ENCODE measurements at regions not wholly inside any gene's neighbourhood (a gene's known extent, or its start where the extent isn't known, plus 50 kb on each side); places are given as distances from the start of the nearest gene placed in this dataset.

DNA sequence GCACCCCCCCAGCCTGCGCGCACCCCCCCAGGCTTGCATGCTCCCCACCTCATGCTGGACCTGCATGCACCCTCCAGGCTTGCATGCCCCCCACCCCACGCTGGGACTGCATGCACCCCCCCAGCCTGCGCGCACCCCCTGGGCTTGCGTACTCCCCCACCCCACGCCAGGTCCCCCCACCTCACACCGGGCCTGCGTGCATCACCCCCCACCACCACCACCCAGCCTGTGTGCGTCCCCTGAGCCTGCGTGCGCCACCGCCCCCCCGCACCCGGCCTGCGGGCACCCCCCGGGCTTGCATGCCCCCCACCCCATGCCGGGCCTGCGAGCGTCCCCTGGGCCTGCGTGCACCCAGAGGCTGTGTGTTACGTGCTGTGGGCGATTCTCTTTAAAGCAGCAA lies 61.0 kb upstream of the SLCO4A1 start:
- H3K9me3 ChIP-seq (ENCODE audit: control insufficient read depth, insufficient read depth, low read length), result no peaks in the 10 kb centered on the region
- no peak for DNase-seq (ENCODE audit: low read depth, low spot score)
- no peak overlapping the region for H3K4me3 ChIP-seq (ENCODE audit: low read length)
- H3K27me3 ChIP-seq (ENCODE audit: control insufficient read depth, insufficient read depth, low read length), result no peaks in the 10 kb centered on the region
- H3K36me3 ChIP-seq (ENCODE audit: control insufficient read depth, insufficient read depth, low read length), result no peaks in the 10 kb centered on the region
- no CpG with 5 or more reads among the region's 23 CpGs for WGBS (ENCODE audit: insufficient coverage, insufficient read length)
- peaks cover 9% of the 10 kb centered on the region; the same call in 1 of the 2 replicates for H3K4me1 ChIP-seq (ENCODE audit: control insufficient read depth, insufficient read depth, low read length)
- no peak overlapping the region for H3K27ac ChIP-seq (ENCODE audit: low read length)

DNA sequence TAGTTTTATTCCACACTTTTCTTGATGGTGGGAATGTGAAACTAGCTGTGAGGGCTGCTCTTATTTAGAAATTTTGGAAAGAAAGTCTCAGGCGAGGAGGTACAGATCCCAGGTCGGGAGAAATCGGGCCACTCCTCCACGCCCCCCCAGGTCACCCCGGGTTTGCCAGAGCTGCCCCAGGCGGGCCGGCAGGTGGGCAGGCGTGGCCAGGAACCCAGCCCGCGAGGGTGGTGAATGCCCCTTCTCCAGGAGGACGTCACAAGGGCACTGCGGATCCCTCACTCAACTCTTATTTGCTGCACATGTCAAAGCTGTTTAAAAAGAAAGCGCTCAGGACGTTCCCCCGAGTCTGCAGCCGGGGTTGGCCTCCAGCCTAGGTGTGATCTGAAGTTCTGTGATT lies 60.5 kb upstream of the SLCO4A1 start:
- no peaks in the 10 kb centered on the region for H3K9me3 ChIP-seq (ENCODE audit: control insufficient read depth, insufficient read depth, low read length)
- H3K27ac ChIP-seq (ENCODE audit: low read length), result no peak overlapping the region
- no CpG with 5 or more reads among the region's 16 CpGs for WGBS (ENCODE audit: insufficient coverage, insufficient read length)
- no peak overlapping the region for H3K4me3 ChIP-seq (ENCODE audit: low read length)
- no peaks in the 10 kb centered on the region for H3K27me3 ChIP-seq (ENCODE audit: control insufficient read depth, insufficient read depth, low read length)
- peaks cover 9% of the 10 kb centered on the region; the same call in 1 of the 2 replicates for H3K4me1 ChIP-seq (ENCODE audit: control insufficient read depth, insufficient read depth, low read length)
- DNase-seq (ENCODE audit: low read depth, low spot score), result no peak
- no peaks in the 10 kb centered on the region for H3K36me3 ChIP-seq (ENCODE audit: control insufficient read depth, insufficient read depth, low read length)

DNA sequence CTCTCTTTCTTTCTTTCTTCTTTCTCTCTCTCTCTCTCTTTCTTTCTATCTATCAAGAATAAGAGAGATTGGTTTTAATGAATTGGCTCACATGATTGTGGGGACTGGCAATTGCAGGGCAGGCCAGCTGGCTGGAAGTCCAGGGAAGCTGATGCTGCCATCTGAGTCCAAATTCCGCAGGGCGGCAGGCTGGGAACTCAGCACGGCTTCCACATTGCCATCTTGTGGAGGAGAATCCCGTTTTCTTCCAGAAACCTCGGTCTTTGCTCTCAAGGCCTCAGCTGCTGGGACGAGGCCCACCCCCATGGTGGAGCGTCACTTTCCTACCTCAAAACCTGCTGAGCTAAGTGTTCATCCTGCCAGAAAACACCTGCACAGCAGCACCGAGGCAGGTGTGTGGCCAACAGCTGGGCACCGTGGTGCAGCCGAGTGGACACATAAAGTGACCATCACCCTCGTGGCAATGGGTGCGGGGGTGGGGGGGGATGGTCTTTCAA lies 58.8 kb upstream of the SLCO4A1 start:
- H3K27me3 ChIP-seq (ENCODE audit: control insufficient read depth, insufficient read depth, low read length), result no peaks in the 10 kb centered on the region

DNA sequence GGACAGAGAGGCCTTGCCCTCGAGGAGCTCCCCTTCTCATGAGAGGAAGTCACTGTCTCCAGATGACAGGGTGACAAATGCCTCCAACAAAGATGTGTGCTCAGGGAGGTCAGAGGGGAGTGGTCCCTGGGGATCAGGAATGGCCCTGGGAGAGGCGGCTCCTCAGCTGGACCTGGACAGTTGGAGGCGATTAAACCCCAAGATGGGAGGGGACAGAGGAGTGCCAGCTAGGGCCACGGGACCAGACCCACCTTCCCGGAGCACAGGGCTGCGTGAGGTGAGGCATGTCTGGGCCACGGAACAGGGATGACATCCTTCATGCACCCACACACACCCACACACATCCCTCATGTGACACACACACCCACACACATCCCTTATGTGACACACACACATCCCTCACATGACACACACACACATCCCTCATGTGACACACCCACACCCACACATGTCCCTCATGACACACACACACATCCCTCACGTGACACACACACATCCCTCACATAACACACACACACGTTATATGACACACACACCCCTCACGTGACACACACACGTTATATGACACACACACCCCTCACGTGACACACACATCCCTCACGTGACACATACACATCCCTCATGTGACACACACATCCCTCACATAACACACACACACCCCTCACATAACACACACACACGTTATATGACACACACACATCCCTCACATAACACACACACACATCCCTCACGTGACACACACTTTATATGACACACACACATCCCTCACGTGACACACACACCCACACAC lies 57.4 kb upstream of the SLCO4A1 start:
- no peak overlapping the region for H3K27ac ChIP-seq (ENCODE audit: low read length)
- H3K27me3 ChIP-seq (ENCODE audit: control insufficient read depth, insufficient read depth, low read length), result no peaks in the 10 kb centered on the region
- H3K36me3 ChIP-seq (ENCODE audit: control insufficient read depth, insufficient read depth, low read length), result no peaks in the 10 kb centered on the region
- WGBS (ENCODE audit: insufficient coverage, insufficient read length), result 99% methylated on average over 9 of the region's 16 CpGs
- H3K9me3 ChIP-seq (ENCODE audit: control insufficient read depth, insufficient read depth, low read length), result no peaks in the 10 kb centered on the region
- peaks cover 5% of the 10 kb centered on the region; the same call in 1 of the 2 replicates for H3K4me1 ChIP-seq (ENCODE audit: control insufficient read depth, insufficient read depth, low read length)
- no peak overlapping the region for H3K4me3 ChIP-seq (ENCODE audit: low read length)
- no peak for DNase-seq (ENCODE audit: low read depth, low spot score)

More for the DNA sequence above, 58.8 kb upstream of the SLCO4A1 start:
- Histone ChIP-seq H3K9me3 (ENCODE audit: control insufficient read depth, insufficient read depth, low read length) (no peaks in the 10 kb centered on the region), H3K36me3 (ENCODE audit: control insufficient read depth, insufficient read depth, low read length) (no peaks in the 10 kb centered on the region), H3K4me3 (ENCODE audit: low read length) (no peak overlapping the region; the same call in 1 of the 2 replicates), H3K27ac (ENCODE audit: low read length) (no peak overlapping the region), H3K4me1 (ENCODE audit: control insufficient read depth, insufficient read depth, low read length) (peaks cover 5% of the 10 kb centered on the region; the same call in 1 of the 2 replicates)
- whole genome bisulfite sequencing (ENCODE audit: insufficient coverage, insufficient read length), result no CpG with 5 or more reads among the region's 12 CpGs
- no peak for DNase-seq (ENCODE audit: low read depth, low spot score)

DNA sequence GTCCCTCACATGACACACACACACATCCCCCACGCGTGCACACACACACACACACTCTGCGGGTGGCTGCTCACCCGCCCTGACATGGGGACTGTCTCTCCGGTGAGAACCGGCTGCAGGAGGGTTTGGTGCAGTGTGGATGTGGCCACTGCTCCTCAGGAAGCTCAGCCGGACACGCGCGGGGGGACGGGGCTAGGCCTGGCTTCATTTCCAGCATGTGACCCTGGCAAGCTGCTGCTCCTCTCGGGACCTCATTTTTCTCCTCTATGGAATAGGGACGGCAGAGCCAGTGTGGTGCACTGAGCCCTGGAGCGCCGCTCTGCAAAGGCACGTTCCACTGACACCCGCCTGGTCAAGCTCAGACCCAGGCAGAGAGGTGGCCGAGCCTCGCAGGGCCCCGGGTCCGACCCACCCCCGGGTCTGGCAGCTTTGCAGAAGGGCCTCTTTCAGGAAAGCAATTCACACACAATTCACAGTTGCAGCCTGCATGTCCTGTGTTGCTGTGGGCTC lies 56.8 kb upstream of the SLCO4A1 start:
- Histone ChIP-seq H3K9me3 (ENCODE audit: control insufficient read depth, insufficient read depth, low read length) (no peaks in the 10 kb centered on the region), H3K27ac (ENCODE audit: low read length) (no peak overlapping the region), H3K4me1 (ENCODE audit: control insufficient read depth, insufficient read depth, low read length) (peaks cover 5% of the 10 kb centered on the region; the same call in 1 of the 2 replicates), H3K4me3 (ENCODE audit: low read length) (no peak overlapping the region), H3K36me3 (ENCODE audit: control insufficient read depth, insufficient read depth, low read length) (no peaks in the 10 kb centered on the region), H3K27me3 (ENCODE audit: control insufficient read depth, insufficient read depth, low read length) (no peaks in the 10 kb centered on the region)
- WGBS (ENCODE audit: insufficient coverage, insufficient read length), result no CpG with 5 or more reads among the region's 22 CpGs
- no peak for DNase-seq (ENCODE audit: low read depth, low spot score)

DNA sequence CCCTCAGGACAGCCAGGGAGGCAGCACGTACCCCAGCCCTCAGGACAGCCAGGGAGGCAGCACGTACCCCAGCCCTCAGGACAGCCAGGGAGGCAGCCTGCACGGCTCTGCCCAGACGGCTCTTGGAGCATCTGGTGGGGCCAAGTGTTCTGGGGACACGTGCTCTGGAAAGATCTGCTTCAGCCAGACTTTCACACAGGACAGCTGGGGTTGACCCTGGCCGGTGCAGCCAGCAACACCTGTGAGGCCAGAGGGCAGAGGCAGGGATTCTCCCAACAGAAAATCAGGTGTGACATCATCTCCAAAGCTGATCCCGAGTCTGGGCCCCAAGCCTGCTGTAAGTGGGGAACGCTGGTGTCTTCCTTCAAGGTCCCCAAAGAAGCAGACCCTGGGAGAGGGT lies 55.5 kb upstream of the SLCO4A1 start:
- Histone ChIP-seq H3K4me3 (ENCODE audit: low read length) (no peak overlapping the region), H3K27me3 (ENCODE audit: control insufficient read depth, insufficient read depth, low read length) (no peaks in the 10 kb centered on the region), H3K27ac (ENCODE audit: low read length) (no peak overlapping the region), H3K9me3 (ENCODE audit: control insufficient read depth, insufficient read depth, low read length) (no peaks in the 10 kb centered on the region), H3K4me1 (ENCODE audit: control insufficient read depth, insufficient read depth, low read length) (peaks cover 3% of the 10 kb centered on the region; the same call in 1 of the 2 replicates), H3K36me3 (ENCODE audit: control insufficient read depth, insufficient read depth, low read length) (no peaks in the 10 kb centered on the region)
- WGBS (ENCODE audit: insufficient coverage, insufficient read length), result no CpG with 5 or more reads among the region's 8 CpGs
- no peak for DNase-seq (ENCODE audit: low read depth, low spot score)

DNA sequence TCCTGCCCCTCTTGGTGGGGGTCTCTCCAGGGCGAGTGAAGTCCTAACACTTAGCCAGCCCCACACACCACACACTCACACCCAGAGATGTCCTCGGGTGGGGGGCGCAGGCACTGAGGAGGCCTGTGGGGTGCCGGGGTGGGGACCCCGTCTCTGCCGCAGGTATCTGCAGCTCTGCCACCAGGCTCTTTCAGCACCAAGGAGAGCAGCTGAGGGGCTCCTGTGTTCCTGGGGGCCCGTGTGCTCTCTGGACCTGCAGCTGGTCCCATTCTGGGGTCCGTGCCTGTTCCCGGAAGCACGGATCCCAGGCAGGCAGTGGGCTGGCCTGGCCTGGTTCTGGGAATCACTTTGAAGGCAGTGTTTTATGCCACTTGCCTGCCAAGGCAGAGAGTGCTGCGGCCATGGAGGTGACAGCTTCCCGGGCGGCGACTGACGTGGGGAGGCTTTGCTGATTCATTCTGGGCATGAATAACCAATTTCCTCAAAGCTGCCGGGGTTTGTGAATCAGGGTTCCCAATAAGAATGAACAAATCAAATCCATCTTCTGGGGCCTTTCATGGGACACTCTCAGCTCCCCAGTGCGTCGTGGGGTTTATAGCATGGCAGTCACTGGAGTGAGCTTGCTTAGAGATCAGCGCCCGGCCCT lies 54.4 kb upstream of the SLCO4A1 start:
- no peaks in the 10 kb centered on the region for H3K27me3 ChIP-seq (ENCODE audit: control insufficient read depth, insufficient read depth, low read length)
- WGBS (ENCODE audit: insufficient coverage, insufficient read length), result no CpG with 5 or more reads among the region's 20 CpGs
- DNase-seq (ENCODE audit: low read depth, low spot score), result no peak

DNA sequence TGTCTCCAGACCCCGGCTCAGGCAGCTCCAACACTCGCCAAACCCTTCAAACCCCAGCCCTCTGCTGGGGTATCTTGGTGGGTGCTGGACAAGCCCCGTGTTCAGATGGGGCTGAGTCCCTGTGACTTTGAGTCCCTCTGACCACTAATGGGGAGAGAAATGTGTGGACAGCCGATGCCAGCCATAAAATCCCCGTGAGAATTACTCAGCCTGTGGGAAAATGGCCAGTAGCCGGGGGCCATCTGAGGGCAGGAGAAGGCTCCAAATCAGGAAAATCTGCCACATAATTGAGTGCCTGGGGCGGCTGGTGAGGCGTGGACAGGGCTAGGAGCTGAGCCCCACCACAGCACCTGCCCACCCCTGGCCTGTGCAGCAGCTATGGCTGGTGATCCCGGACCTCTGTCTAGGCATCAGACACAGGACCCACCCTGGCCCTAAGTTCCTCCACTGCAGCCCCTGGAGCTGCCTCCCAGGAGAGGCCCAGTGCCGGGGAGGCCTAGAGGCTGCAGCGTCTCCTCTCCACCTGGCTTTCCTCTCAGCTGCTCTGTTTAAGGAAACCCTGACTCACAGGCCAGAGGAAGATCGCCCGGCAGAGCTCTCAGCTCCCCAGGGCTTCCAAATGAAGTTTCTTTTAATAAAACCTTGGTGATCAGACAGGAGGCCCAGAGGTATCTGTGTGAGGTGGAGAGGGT lies 53.7 kb upstream of the SLCO4A1 start:
- no peak overlapping the region for H3K4me3 ChIP-seq (ENCODE audit: low read length)
- WGBS (ENCODE audit: insufficient coverage, insufficient read length), result no CpG with 5 or more reads among the region's 13 CpGs
- no peak for DNase-seq (ENCODE audit: low read depth, low spot score)
- no peak overlapping the region for H3K27ac ChIP-seq (ENCODE audit: low read length)
- H3K4me1 ChIP-seq (ENCODE audit: control insufficient read depth, insufficient read depth, low read length), result peaks cover under 1% of the 10 kb centered on the region; the same call in 1 of the 2 replicates
- no peaks in the 10 kb centered on the region for H3K9me3 ChIP-seq (ENCODE audit: control insufficient read depth, insufficient read depth, low read length)
- no peaks in the 10 kb centered on the region for H3K27me3 ChIP-seq (ENCODE audit: control insufficient read depth, insufficient read depth, low read length)
- H3K36me3 ChIP-seq (ENCODE audit: control insufficient read depth, insufficient read depth, low read length), result no peaks in the 10 kb centered on the region

More for the DNA sequence above, 54.4 kb upstream of the SLCO4A1 start:
- Histone ChIP-seq H3K27ac (ENCODE audit: low read length) (no peak overlapping the region), H3K4me3 (ENCODE audit: low read length) (no peak overlapping the region), H3K4me1 (ENCODE audit: control insufficient read depth, insufficient read depth, low read length) (peaks cover 2% of the 10 kb centered on the region; the same call in 1 of the 2 replicates), H3K36me3 (ENCODE audit: control insufficient read depth, insufficient read depth, low read length) (no peaks in the 10 kb centered on the region), H3K9me3 (ENCODE audit: control insufficient read depth, insufficient read depth, low read length) (no peaks in the 10 kb centered on the region)

DNA sequence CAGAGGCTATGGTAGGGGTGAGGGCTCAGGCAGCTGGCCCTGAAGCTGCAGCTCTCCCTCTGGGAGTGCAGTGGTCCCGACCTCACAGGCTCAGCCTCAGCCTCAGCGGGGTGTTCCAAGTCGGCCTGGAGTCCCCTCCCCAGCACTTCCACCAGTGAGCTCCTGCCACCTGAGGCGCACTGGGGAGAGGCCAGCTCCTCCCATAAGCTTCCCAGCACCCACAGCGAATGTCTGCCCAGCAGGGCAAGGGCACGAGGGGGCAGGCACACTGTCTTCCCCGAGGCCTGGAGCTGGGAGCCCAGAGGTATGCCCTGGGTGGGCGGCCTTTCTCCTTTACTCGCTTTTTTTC lies 53.2 kb upstream of the SLCO4A1 start:
- H3K4me3 ChIP-seq (ENCODE audit: low read length), result no peak overlapping the region
- H3K9me3 ChIP-seq (ENCODE audit: control insufficient read depth, insufficient read depth, low read length), result no peaks in the 10 kb centered on the region
- no peak overlapping the region for H3K27ac ChIP-seq (ENCODE audit: low read length)
- WGBS (ENCODE audit: insufficient coverage, insufficient read length), result no CpG with 5 or more reads among the region's 9 CpGs
- no peaks in the 10 kb centered on the region; the same call in 1 of the 2 replicates for H3K4me1 ChIP-seq (ENCODE audit: control insufficient read depth, insufficient read depth, low read length)
- H3K36me3 ChIP-seq (ENCODE audit: control insufficient read depth, insufficient read depth, low read length), result no peaks in the 10 kb centered on the region
- DNase-seq (ENCODE audit: low read depth, low spot score), result no peak
- H3K27me3 ChIP-seq (ENCODE audit: control insufficient read depth, insufficient read depth, low read length), result no peaks in the 10 kb centered on the region

DNA sequence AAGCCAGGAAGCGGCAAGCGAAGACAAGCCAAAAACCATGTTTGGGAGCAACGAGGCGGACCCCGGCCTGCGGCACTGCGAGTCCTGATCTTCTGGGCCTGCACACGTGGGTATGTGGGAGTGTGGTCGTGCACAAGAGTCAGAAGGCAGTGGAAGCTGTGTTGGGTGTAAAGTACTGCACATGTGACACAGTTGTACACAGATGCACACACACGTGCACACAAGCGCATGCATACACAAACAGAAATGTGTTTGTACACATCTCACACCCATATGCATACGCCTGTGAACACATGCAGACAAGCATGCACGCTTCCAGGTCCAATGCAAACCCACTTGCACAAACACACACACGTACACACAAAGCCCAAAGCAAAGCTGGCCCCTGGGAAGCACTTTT lies 52.6 kb upstream of the SLCO4A1 start:
- no CpG with 5 or more reads among the region's 14 CpGs for whole genome bisulfite sequencing (ENCODE audit: insufficient coverage, insufficient read length)
- no peaks in the 10 kb centered on the region; the same call in 1 of the 2 replicates for H3K4me1 ChIP-seq (ENCODE audit: control insufficient read depth, insufficient read depth, low read length)
- no peak overlapping the region for H3K27ac ChIP-seq (ENCODE audit: low read length)
- H3K27me3 ChIP-seq (ENCODE audit: control insufficient read depth, insufficient read depth, low read length), result no peaks in the 10 kb centered on the region
- DNase-seq (ENCODE audit: low read depth, low spot score), result no peak
- H3K4me3 ChIP-seq (ENCODE audit: low read length), result no peak overlapping the region
- no peaks in the 10 kb centered on the region for H3K9me3 ChIP-seq (ENCODE audit: control insufficient read depth, insufficient read depth, low read length)
- H3K36me3 ChIP-seq (ENCODE audit: control insufficient read depth, insufficient read depth, low read length), result no peaks in the 10 kb centered on the region

All from iPS DF 6.9 (cell line).